Astrocyte of the cerebellum (primary cell): ENCODE measurements at regions not wholly inside any gene's neighbourhood (a gene's known extent, or its start where the extent isn't known, plus 50 kb on each side); places are given as distances from the start of the nearest gene placed in this dataset.

Source experiments
- DNase-seq: peaks from one replicate; pipeline ENCODE4 v3.0.0-alpha.2; 2011; ENCODE audit warnings: low read depth
- H3K4me3 ChIP-seq: 2 replicates; pipeline ENCODE4 v1.5.1; 2011; ENCODE audit warnings: mild to moderate bottlenecking, low read depth, low read length, moderate library complexity
- in situ Hi-C: cut with HindIII; loops from 2 replicates; pipeline ENCODE4 v1.10.0; 2017; ENCODE audit warnings: low sequenced_read_pairs
- TF ChIP-seq, protein P1 (sequence below): IDR thresholded peaks from 2 replicates; pipeline ENCODE4 v1.5.1; 2012; ENCODE audit warnings: low read length, low read depth, moderate library complexity, mild to moderate bottlenecking; ENCODE audit errors: missing control alignments

- in situ Hi-C loops: no loop called here
- H3K4me3 ChIP-seq: no peak overlapping the region
- TF ChIP-seq, protein P1, sequence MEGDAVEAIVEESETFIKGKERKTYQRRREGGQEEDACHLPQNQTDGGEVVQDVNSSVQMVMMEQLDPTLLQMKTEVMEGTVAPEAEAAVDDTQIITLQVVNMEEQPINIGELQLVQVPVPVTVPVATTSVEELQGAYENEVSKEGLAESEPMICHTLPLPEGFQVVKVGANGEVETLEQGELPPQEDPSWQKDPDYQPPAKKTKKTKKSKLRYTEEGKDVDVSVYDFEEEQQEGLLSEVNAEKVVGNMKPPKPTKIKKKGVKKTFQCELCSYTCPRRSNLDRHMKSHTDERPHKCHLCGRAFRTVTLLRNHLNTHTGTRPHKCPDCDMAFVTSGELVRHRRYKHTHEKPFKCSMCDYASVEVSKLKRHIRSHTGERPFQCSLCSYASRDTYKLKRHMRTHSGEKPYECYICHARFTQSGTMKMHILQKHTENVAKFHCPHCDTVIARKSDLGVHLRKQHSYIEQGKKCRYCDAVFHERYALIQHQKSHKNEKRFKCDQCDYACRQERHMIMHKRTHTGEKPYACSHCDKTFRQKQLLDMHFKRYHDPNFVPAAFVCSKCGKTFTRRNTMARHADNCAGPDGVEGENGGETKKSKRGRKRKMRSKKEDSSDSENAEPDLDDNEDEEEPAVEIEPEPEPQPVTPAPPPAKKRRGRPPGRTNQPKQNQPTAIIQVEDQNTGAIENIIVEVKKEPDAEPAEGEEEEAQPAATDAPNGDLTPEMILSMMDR: no peak
- DNase-seq: no peak
Measured at GRCh38 chr1:108082738-108083562, 117.2 kb downstream of the SLC25A24 start.

GRCh38 chr1:108082001-108082400 is 117.0 kb upstream of the VAV3 start:
- H3K4me3 ChIP-seq: no peak overlapping the region
- TF ChIP-seq, protein P1: no peak
- in situ Hi-C loops: no loop called here
- no peak for DNase-seq

- TF ChIP-seq, protein P1: no peak
- in situ Hi-C loops: no loop called here
- DNase-seq: no peak
- H3K4me3 ChIP-seq: no peak overlapping the region
Measured at GRCh38 chr1:108080448-108080847, 115.5 kb upstream of the VAV3 start.

DNA sequence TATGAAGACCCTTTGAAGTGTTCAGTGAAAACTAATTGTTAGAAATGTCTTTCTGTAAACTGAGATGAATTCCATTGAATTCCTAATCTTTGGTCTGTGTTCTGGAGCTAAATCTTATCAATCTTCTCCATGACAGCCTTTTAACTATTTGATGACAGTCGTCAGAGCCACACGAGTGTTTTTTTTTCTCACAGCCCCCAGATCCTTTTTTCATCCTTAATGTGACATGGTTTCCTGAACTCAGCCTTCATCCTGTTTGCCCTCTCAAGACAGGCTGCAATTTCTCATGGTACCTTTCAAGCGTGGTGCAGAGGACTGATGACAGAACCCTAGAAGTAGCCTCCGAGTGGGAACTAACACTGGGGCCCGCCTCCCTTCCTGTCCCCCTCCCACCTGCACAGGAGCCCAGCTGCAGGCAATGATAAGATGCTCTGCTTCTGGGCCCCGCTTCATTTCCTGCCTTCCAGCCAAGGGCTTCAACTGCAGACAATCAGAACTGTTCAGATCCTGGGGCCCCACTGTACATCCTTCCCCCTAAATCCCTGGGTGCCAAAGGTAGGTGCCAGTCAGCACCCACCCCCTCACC is 114.6 kb upstream of the VAV3 start:
- in situ Hi-C loops: no loop called here
- H3K4me3 ChIP-seq: no peak overlapping the region

GRCh38 chr1:108077991-108078390 is 113.0 kb upstream of the VAV3 start:
- H3K4me3 ChIP-seq: no peak overlapping the region
- no peak for DNase-seq
- TF ChIP-seq, protein P1: no peak
- in situ Hi-C loops: no loop called here

More for the DNA sequence above, 114.6 kb upstream of the VAV3 start:
- no peak for DNase-seq
- TF ChIP-seq, protein P1: no peak

DNA sequence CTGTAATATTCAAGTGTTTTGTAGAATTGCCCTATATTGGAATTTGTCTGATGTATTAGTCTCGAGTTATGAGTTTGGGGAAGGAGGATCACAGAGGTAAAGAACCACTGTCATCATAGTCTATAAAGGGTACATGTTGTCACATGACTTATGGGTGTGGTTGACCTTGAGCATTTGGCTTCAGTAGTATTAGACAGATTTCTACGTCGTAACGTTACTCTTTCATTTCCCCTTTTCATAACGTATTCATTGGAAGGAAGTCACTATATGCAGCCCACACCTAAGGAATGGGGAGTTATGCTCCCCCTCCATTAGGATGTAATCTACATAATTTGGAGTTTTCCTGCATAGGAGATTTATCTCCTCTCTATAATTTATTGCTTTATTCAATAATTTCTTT is 110.1 kb upstream of the VAV3 start:
- TF ChIP-seq, protein P1: no peak
- in situ Hi-C loops: no loop called here
- H3K4me3 ChIP-seq: no peak overlapping the region
- no peak for DNase-seq
